CD4-positive, alpha-beta memory T cell (primary cell): ENCODE measurements at regions not wholly inside any gene's neighbourhood (a gene's known extent, or its start where the extent isn't known, plus 50 kb on each side); places are given as distances from the start of the nearest gene placed in this dataset.

Source experiments
- CTCF ChIA-PET: fragments of 350-600 bp; sonication (Branson Sonifier 250); formaldehyde crosslinking; loops from one replicate; lab custom pipeline; 2021; ENCODE audit warnings: inconsistent platforms; ENCODE audit not compliant: partially characterized antibody; lab: Charles Lee
- POLR2A ChIA-PET: fragments of 350-600 bp; sonication (Branson Sonifier 250); formaldehyde crosslinking; loops from one replicate; lab custom pipeline; 2021; ENCODE audit not compliant: partially characterized antibody; lab: Charles Lee
- DNase-seq, 5 donors: peaks; one replicate each; pipeline versions ENCODE4 v3.0.0 to v3.0.0-alpha.2; 2020 to 2022; ENCODE audit warnings: mixed read lengths in 1 of 5
- H3K27ac ChIP-seq: one replicate; pipeline ENCODE4 v1.7.0; 2013; ENCODE audit warnings: low read depth, low read length
- H3K27me3 ChIP-seq: 2 replicates; pipeline ENCODE4 v1.7.0; 2013; ENCODE audit warnings: mild to moderate bottlenecking, low read length, moderate library complexity; ENCODE audit not compliant: insufficient read depth
- H3K36me3 ChIP-seq: 2 replicates; pipeline ENCODE4 v1.7.0; 2013; ENCODE audit warnings: mild to moderate bottlenecking, low read length, moderate library complexity; ENCODE audit not compliant: insufficient read depth
- H3K4me1 ChIP-seq: 2 replicates; pipeline ENCODE4 v1.7.0; 2013; ENCODE audit warnings: mild to moderate bottlenecking, low read length, moderate library complexity; ENCODE audit not compliant: insufficient read depth
- H3K4me3 ChIP-seq, 2 donors: one replicate each; pipeline ENCODE4 v1.7.0; 2013; ENCODE audit warnings: low read length in 2 of 2, mild to moderate bottlenecking in 1 of 2
- H3K9me3 ChIP-seq, 2 donors: one replicate each; pipeline ENCODE4 v1.7.0; 2013; ENCODE audit warnings: low read length in 2 of 2, control low read depth in 1 of 2; ENCODE audit not compliant: control insufficient read depth in 1 of 2
- H3K27ac Mint-ChIP-seq, 7 donors: one replicate each; pipeline ENCODE4 v1.8.0; 2020 to 2021; ENCODE audit warnings: mixed read lengths in 7 of 7, mild to moderate bottlenecking in 6 of 7, inconsistent platforms in 3 of 7, moderate library complexity in 3 of 7
- H3K27me3 Mint-ChIP-seq, 2 donors: one replicate each; pipeline ENCODE4 v1.8.0; 2020 to 2021; ENCODE audit warnings: mixed read lengths in 2 of 2
- H3K36me3 Mint-ChIP-seq, 2 donors: one replicate each; pipeline ENCODE4 v1.8.0; 2020 to 2021; ENCODE audit warnings: mixed read lengths in 2 of 2, inconsistent platforms in 1 of 2, mild to moderate bottlenecking in 1 of 2
- H3K4me1 Mint-ChIP-seq, 4 donors: one replicate each; pipeline ENCODE4 v1.8.0; 2020 to 2021; ENCODE audit warnings: mixed read lengths in 4 of 4, mild to moderate bottlenecking in 1 of 4
- H3K4me3 Mint-ChIP-seq, 8 donors: one replicate each; pipeline ENCODE4 v1.8.0; 2020 to 2021; ENCODE audit warnings: mixed read lengths in 8 of 8, mild to moderate bottlenecking in 7 of 8, moderate library complexity in 6 of 8, inconsistent platforms in 3 of 8
- H3K9me3 Mint-ChIP-seq, 8 donors: one replicate each; pipeline ENCODE4 v1.8.0; 2020 to 2021; ENCODE audit warnings: mixed read lengths in 8 of 8, mild to moderate bottlenecking in 5 of 8, inconsistent platforms in 3 of 8, moderate library complexity in 1 of 8
- intact Hi-C: fragments of 100-400 bp; cut with micrococcal nuclease; formaldehyde crosslinking; loops from one replicate; pipeline ENCODE4 v1.15.1; 2023

- H3K36me3 ChIP-seq: no peaks in the 10 kb centered on the region
- ChIA-PET POLR2A (no interaction called here), CTCF (no interaction called here)
- Mint-ChIP-seq H3K4me3 (no peak overlapping the region), H3K36me3 (no peaks in the 10 kb centered on the region), H3K27me3 (peaks cover 4 to 7% of the 10 kb centered on the region in 2 donors), H3K4me1 (peaks cover 0 to 2% (median 0%) of the 10 kb centered on the region in 4 donors), H3K9me3 (peaks cover 0 to 4% (median 1%) of the 10 kb centered on the region in 8 donors), H3K27ac (no peak overlapping the region)
- H3K9me3 ChIP-seq: no peaks in the 10 kb centered on the region
- H3K4me3 ChIP-seq: no peak overlapping the region
- DNase-seq: no peak
- no peaks in the 10 kb centered on the region for H3K27me3 ChIP-seq
- no peak overlapping the region for H3K27ac ChIP-seq
- intact Hi-C loops: no loop called here
- no peaks in the 10 kb centered on the region for H3K4me1 ChIP-seq
Measured at GRCh38 chr5:174343826-174344225, 298.3 kb downstream of the NSG2 start.

GRCh38 chr5:174344335-174344734 is 298.8 kb downstream of the NSG2 start:
- no peaks in the 10 kb centered on the region for H3K36me3 ChIP-seq
- H3K27me3 ChIP-seq: no peaks in the 10 kb centered on the region
- no peak for DNase-seq
- Mint-ChIP-seq H3K4me3 (no peak overlapping the region), H3K4me1 (peaks cover 0 to 2% (median 0%) of the 10 kb centered on the region in 4 donors), H3K9me3 (peaks cover 0 to 4% (median 1%) of the 10 kb centered on the region in 8 donors), H3K36me3 (no peaks in the 10 kb centered on the region), H3K27ac (no peak overlapping the region), H3K27me3 (peaks cover 2 to 4% of the 10 kb centered on the region in 2 donors)
- H3K27ac ChIP-seq: no peak overlapping the region
- ChIA-PET POLR2A (no interaction called here), CTCF (interaction anchor here (0.7 kb wide), 1 partner anchor 590 kb away, joined by 3 read pairs; no protein-coding TSS in a partner anchor)
- intact Hi-C loops: no loop called here
- H3K4me1 ChIP-seq: no peaks in the 10 kb centered on the region
- no peaks in the 10 kb centered on the region for H3K9me3 ChIP-seq
- H3K4me3 ChIP-seq: no peak overlapping the region

DNA sequence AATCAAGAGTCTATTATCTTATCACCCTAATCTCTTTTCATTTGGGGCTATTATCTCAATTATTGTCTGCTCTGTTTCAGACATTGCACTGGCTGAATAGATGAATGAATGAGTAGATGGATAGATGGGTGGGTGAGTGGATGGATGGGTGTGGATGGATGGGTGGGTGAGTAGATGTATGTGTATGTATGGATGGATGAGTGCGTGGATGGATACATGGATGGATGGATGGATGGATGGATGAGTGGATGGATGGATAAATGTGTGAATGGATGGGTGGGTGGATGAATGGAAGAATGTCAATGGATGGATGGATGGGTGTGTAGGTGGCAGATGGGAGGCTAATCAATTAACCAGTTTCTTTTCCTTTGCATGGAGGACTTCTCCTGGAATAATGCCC is 301.7 kb downstream of the NSG2 start:
- CTCF ChIA-PET: no interaction called here
- Histone ChIP-seq H3K27me3 (no peaks in the 10 kb centered on the region), H3K27ac (no peak overlapping the region), H3K4me1 (no peaks in the 10 kb centered on the region), H3K36me3 (no peaks in the 10 kb centered on the region), H3K9me3 (no peaks in the 10 kb centered on the region), H3K4me3 (no peak overlapping the region)
- peaks cover 5 to 7% of the 10 kb centered on the region in 2 donors for H3K27me3 Mint-ChIP-seq
- no peaks in the 10 kb centered on the region for H3K36me3 Mint-ChIP-seq
- peaks cover 0 to 2% (median 0%) of the 10 kb centered on the region in 4 donors for H3K4me1 Mint-ChIP-seq
- POLR2A ChIA-PET: no interaction called here
- DNase-seq: no peak
- intact Hi-C loops: no loop called here
- no peak overlapping the region for H3K27ac Mint-ChIP-seq
- peaks cover 0 to 7% (median 3%) of the 10 kb centered on the region in 8 donors for H3K9me3 Mint-ChIP-seq
- no peak overlapping the region for H3K4me3 Mint-ChIP-seq

DNA sequence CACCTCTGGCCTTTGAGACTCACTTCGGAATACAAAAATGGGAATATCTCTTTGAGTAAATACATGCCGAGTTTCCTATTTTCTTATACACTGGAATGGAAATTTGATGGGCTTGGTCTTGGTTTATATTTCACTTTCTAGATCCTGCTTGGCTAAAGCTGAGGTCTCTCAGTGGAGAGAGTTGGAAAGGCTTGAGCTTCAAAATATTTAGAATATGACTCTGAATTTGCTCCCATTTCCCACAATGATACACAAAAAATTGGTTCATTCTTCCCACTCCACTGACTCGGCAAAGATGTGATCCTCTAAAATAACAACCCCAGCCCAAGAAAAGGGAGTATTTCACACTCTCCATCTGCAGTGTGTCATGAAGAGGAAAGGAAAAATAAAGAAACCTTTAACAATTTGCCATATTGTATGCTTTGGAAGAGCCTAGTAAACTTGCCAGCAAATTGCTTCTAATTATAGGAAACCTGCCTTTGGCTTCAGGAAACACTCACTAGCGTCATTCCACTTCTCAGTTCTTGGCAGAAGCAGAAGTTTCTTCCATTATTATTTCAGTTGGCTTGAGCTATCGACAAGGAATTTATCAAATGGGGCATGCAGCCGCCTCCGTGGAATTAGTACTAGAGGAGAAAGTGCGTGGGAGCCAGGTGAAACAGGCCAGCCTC is 302.9 kb downstream of the NSG2 start:
- H3K27ac ChIP-seq: no peak overlapping the region
- no peak overlapping the region for H3K4me3 ChIP-seq
- DNase-seq: no peak
- Mint-ChIP-seq H3K4me3 (no peak overlapping the region), H3K4me1 (peaks cover 0 to 2% (median 0%) of the 10 kb centered on the region in 4 donors), H3K36me3 (no peaks in the 10 kb centered on the region), H3K27me3 (peaks cover 5 to 7% of the 10 kb centered on the region in 2 donors), H3K27ac (no peak overlapping the region), H3K9me3 (peaks cover 0 to 7% (median 3%) of the 10 kb centered on the region in 8 donors)
- no peaks in the 10 kb centered on the region for H3K27me3 ChIP-seq
- CTCF ChIA-PET: no interaction called here
- H3K9me3 ChIP-seq: no peaks in the 10 kb centered on the region
- intact Hi-C loops: no loop called here
- H3K4me1 ChIP-seq: no peaks in the 10 kb centered on the region
- no peaks in the 10 kb centered on the region for H3K36me3 ChIP-seq
- POLR2A ChIA-PET: no interaction called here

- intact Hi-C loops: no loop called here
- no peak for DNase-seq
- CTCF ChIA-PET: no interaction called here
- Mint-ChIP-seq H3K27ac (no peak overlapping the region), H3K36me3 (no peaks in the 10 kb centered on the region), H3K4me3 (peak overlapping the region in 1 of 8 donors; percentile 2), H3K27me3 (peaks cover 3 to 4% of the 10 kb centered on the region in 2 donors), H3K9me3 (peaks cover 0 to 4% (median 1%) of the 10 kb centered on the region in 8 donors), H3K4me1 (no peaks in the 10 kb centered on the region)
- no peaks in the 10 kb centered on the region for H3K36me3 ChIP-seq
- POLR2A ChIA-PET: no interaction called here
- no peak overlapping the region for H3K27ac ChIP-seq
- H3K4me1 ChIP-seq: no peaks in the 10 kb centered on the region
- no peaks in the 10 kb centered on the region for H3K27me3 ChIP-seq
- no peak overlapping the region for H3K4me3 ChIP-seq
- H3K9me3 ChIP-seq: no peaks in the 10 kb centered on the region
Measured at GRCh38 chr5:174352681-174353080, 307.2 kb downstream of the NSG2 start.

GRCh38 chr5:174354571-174354970 is 309.1 kb downstream of the NSG2 start:
- Histone ChIP-seq H3K36me3 (no peaks in the 10 kb centered on the region), H3K4me3 (no peak overlapping the region), H3K27ac (no peak overlapping the region), H3K27me3 (no peaks in the 10 kb centered on the region), H3K9me3 (no peaks in the 10 kb centered on the region), H3K4me1 (no peaks in the 10 kb centered on the region)
- H3K4me3 Mint-ChIP-seq: no peak overlapping the region
- intact Hi-C loops: no loop called here
- no peaks in the 10 kb centered on the region for H3K36me3 Mint-ChIP-seq
- H3K27ac Mint-ChIP-seq: no peak overlapping the region
- POLR2A ChIA-PET: no interaction called here
- H3K4me1 Mint-ChIP-seq: no peaks in the 10 kb centered on the region
- DNase-seq: no peak
- CTCF ChIA-PET: no interaction called here
- peaks cover 3 to 4% of the 10 kb centered on the region in 2 donors for H3K27me3 Mint-ChIP-seq
- H3K9me3 Mint-ChIP-seq: peaks cover 0 to 4% (median 2%) of the 10 kb centered on the region in 8 donors

GRCh38 chr5:174355208-174355612 is 309.7 kb downstream of the NSG2 start:
- Histone ChIP-seq H3K27ac (no peak overlapping the region), H3K4me1 (no peaks in the 10 kb centered on the region), H3K4me3 (no peak overlapping the region), H3K9me3 (peaks cover 0 to 3% of the 10 kb centered on the region in 2 donors), H3K27me3 (no peaks in the 10 kb centered on the region), H3K36me3 (no peaks in the 10 kb centered on the region)
- H3K4me1 Mint-ChIP-seq: no peaks in the 10 kb centered on the region
- no peak overlapping the region for H3K4me3 Mint-ChIP-seq
- ChIA-PET CTCF (no interaction called here), POLR2A (no interaction called here)
- peaks cover 0 to 4% of the 10 kb centered on the region in 2 donors for H3K27me3 Mint-ChIP-seq
- H3K36me3 Mint-ChIP-seq: no peaks in the 10 kb centered on the region
- no peak for DNase-seq
- H3K9me3 Mint-ChIP-seq: peaks cover 0 to 5% (median 3%) of the 10 kb centered on the region in 8 donors
- no peak overlapping the region for H3K27ac Mint-ChIP-seq
- intact Hi-C loops: no loop called here
